GM21360 (cell line): ENCODE measurements at regions not wholly inside any gene's neighbourhood (a gene's known extent, or its start where the extent isn't known, plus 50 kb on each side); places are given as distances from the start of the nearest gene placed in this dataset.
"Not testable (repeated sequence)": the region's sequence is repeated elsewhere in the genome, so short reads cannot be mapped to it uniquely, and the experiment has no call there.

ENCODE experiments used
- ATAC-seq: cut with Tn5 transposase; IDR thresholded peaks from one replicate; pipeline ENCODE4 v1.9.1; 2021; ENCODE audit warnings: mild to moderate bottlenecking, moderate library complexity; ENCODE audit not compliant: unreplicated experiment

DNA sequence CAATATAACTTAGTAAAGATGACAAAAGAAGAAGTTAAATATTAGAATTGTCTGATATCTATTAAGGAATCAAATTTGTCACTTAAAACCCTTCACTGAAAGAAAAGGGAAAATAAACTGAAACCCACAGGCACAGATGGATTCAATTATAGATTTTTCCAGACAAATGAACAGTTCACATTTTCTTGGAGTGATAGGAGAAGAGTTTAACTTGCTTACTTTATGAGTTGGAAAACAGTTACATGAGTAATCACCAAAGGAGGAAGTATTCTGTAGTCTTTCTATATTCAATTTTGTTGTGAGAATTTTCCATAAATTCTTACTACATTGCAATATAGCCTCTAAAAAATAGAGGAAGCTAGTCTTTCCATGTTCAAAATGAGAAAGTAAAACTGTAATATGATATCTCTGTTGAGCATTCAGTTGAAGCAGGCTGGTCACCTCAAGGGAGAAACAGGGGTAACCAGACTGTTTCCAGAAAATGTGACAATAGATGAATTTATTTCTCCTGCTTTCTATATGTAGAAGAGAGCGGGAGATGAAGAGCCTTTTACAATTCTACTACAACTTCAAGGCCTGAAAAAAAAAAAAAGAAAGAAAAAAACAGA is 330.3 kb upstream of the EPHA5 start:
- ATAC-seq: no peak

DNA sequence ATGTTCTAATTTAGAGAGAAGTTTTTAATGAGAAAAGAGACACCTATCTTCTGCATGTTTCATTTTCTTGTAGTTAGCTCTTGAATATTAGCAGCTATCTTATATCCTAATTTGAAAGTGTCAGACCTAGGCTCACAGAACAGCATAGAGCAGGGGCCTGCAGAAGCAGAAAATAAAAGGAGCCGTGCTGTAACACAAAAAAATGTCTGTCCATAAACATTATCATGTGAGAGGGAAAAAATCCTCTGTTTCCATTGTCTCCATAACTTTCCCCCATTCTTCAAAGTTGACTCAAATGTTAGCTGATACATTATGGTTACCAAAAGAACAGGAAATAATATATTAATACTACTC is 329.2 kb upstream of the EPHA5 start:
- ATAC-seq: no peak

DNA sequence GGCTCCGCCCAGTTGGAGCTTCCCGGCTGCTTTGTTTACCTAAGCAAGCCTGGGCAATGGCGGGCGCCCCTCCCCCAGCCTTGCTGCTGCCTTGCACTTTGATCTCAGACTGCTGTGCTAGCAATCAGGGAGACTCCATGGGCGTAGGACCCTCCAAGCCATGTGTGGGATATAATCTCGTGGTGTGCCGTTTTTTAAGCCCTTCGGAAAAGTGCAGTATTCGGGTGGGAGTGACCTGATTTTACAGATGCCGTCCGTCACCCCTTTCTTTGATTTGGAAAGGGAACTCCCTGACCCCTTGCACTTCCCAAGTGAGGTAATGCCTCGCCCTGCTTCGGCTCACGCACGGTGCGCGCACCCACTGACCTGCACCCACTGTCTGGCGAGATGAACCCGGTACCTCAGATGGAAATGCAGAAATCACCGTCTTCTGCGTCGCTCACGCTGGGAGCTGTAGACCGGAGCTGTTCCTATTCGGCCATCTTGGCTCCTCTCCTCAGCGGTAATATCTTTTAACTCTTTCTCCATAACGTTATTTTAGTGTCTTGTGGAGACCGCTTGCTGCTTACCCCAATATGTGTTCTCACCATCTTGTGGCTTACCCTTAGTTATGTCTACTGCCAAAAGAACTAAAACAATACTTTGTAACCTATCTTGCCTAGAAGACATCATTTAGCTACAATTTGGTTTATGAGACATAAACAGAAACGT is 328.7 kb upstream of the EPHA5 start:
- not testable (repeated sequence) for ATAC-seq

DNA sequence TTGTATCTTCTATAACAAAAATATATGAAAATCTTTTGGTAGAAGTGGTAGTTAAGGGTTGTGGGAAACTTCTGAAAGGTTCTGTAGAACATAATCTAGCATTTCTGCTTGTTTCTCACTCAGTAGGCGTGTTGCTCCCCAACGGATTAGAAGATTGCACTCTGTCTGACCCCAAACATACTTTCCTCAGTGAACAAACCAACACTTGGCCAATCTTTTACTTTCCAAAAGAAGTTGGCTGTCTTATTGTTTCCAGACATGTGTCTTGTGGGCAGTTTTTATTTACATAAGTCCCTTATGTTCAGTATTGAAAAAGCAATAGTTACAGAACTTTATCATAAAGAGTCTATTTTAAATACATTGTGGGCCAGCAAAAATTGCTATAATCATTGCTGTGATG is 312.8 kb upstream of the EPHA5 start:
- ATAC-seq: no peak

DNA sequence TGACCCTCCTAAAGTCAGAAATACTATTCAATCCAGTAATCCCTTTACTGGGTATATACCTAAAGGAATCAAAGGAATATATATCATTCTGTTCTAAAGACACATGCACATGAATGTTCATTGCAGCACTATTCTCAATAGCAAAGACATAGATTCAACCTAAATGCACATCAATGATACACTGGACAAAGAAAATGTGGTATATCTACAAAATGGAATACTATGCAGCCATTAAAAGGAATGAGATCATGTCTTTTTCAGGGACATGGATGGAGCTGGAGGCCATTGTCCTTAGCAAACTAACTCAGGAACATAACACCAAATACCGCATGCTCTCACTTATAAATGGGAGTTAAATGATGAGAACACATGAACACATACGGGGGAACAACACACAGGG is 306.0 kb upstream of the EPHA5 start:
- no peak for ATAC-seq

DNA sequence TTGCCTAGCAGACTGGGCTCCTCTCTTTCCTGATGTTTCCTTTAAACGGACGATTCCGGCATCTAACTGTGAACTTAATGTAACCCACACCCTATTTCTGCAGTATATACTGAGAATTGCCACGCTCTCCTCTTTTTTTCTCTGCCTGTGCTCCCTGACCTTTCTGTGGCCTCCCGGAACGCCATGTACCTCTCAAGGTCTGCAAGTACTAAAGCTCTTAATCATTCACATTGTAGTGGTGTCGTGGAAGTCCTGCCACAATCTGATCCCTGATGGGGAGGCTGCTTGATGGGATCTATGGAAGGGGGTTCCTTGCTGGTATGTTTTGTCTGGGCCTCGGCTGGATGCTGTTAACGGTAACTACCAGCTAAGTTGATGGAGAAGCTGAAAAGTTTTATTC is 302.9 kb upstream of the EPHA5 start:
- no peak for ATAC-seq

DNA sequence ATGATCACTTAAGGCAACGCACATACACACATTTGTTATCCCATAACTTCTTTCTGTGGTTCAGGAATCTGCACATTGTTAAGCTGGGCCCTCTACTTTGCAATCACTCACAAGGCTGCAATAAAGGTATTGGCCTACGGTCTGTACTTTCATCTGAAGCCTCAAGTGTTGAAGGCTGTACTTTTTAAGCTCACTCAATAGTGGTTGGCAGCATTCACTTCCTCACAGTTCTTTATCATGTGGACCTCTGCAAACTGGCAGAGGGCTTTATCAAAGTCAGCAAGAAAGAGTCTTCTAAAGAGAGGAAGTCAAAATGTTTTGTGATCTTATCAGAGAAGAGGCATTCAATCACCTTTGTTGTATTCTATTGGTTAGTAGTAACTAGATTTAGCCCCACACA is 301.4 kb upstream of the EPHA5 start:
- no peak for ATAC-seq

DNA sequence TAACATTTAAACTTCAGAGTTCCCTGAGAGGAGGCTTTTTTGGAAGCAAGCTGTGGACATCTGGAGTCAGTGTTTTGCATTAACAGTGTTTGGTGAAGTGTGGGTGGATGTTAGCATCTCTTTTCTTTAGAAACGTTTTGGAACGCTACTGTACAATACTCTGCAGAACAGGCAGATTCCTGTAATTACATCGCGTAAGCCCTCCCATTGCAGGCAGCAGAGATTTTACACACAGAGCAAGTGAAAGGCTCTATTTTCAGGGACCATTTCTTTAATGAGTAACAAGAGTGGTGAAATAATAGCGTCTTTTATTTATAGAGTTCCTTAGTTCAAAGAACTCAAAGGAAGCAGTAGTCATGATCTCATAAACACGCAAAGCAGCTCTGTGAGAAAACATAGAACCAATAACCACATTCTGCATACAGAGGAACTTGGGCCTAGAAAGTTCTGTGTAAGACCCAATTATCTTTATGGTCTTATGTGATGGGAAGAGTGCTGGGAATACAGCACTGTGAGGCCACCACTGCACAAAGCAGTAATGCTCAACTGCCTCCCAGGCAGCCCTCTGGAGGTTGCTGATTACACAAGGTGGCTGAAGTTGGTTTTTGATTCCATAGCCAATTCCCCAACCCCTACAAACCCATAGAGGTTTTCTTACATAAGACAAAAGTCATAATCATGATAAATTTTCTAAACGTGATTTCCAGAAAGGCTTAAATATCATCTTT is 298.7 kb upstream of the EPHA5 start:
- ATAC-seq: no peak

DNA sequence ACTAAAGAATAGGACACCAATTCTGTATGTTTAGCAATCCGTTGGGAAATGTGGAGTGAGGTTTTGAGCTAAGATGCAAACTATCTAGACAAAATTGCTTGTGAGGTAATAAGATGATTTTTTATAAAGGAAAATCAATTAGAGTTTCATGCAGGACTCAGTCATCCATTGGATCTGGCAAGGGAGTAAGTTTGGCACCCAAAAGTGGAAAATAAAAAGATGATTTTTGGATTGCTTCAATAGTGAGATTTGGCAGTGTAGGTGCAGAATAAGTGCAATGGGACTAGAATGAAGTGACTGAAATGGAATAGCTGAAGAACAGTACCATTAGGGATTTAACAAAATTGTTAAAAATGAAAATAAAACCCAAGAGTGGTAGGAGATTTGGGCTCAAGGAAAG is 290.5 kb upstream of the EPHA5 start:
- no peak for ATAC-seq

DNA sequence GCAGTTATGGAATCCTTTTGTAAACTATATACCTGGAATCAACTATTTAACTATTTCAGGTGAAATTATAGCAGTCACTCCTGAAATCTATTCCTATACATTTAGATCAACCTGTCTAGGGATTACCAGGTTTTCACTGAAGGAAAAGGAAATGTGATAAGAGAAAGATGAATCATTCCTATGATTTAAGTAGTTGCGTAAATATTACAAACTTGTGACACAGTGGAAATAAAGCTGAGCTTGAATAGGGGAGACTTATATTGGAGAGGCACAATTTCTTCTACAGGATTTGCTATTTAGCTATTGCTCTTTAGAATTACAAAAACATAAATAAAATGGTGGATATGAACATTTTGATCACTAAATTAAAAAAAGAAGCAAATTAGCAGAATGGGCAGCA is 284.1 kb upstream of the EPHA5 start:
- ATAC-seq: no peak

DNA sequence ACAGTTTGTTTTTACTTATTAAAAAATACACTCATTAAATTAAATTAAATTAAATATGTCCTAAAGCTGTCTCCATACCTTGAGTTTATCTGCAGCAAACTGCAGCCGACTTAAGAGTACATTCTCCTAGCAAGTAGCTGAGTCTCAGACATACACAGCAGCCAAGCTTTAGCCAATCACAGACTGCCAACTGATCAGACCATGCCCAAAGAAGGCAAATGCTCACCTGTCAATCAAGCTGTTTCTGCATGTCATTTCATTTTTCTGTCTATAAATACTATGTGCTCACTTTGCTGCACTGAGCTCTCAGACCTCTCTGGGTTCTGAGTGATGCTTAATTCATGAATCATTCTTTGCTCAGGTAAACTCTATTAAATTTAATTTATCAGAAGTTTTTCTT is 280.9 kb upstream of the EPHA5 start:
- no peak for ATAC-seq

DNA sequence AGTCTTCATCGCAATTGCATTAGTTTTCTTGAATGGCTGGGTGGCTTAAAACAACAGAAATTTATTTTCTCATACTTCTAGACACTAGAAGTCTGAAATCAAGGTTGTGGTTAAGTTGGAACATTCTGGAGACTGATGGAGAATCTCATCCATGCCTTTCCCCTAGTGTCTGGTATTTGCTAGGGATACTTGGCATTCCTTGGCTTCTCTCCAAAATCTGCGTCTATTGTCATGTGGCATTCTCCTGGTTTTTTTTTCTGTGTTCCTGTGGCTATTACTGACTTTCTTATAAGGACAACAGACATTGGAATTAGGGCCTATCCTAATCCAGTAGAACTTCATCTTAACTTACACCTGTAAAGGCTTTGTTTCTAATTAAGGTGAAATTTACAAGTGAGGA is 272.8 kb upstream of the EPHA5 start:
- no peak for ATAC-seq

DNA sequence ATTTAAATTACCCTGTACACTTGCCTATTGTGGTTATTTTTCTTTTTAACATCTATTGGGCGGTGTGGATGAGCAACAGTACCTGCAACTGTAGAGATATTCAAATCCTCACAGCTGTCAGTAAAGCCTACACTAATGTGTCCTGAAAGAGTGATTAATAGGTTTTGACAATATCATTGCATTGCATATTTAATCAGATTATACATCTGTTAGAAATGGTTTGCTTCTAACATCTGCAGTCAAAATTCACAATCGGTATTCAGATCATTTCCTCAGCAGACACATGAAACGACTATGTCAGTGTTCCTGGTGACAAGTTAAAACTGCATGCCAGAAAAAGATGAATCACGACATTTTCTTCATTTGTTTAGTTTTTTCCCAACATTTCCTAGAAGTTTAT is 254.6 kb upstream of the EPHA5 start:
- no peak for ATAC-seq

DNA sequence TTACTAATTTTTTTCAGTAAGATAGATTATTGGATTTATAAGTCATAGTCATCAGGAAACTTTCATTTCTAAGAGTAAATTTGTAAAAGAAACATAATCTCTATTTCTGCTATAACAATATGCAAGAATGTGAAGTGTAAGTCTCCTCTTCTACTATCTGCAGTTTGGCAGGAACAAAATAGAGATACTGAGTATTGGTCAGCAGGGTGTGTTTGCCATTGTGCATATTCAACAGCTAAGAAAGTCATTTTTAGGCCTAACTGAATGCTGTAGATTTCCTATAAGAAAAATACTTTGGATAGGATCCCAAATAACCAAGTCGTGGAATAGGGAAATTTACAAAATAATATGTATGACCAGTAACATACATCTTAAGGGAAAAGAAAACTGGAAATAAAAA is 253.3 kb upstream of the EPHA5 start:
- no peak for ATAC-seq

DNA sequence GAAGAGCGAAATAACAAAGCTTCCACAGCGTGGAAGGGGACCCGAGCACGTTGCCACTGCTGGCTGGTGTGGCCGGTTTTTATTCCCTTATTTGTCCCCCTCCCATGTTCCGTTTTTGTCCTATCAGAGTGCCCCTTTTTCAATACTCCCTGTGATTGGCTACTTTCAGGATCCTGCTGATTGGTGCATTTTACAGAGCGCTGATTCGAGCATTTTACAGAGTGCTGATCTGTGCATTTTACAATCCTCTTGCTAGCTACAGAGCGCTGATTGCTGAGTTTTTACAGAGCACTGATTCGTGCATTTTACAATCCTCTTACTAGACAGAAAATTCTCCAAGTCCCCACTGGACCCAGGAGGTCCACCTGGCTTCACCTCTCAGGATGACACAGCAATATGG is 250.9 kb upstream of the EPHA5 start:
- ATAC-seq: no peak

DNA sequence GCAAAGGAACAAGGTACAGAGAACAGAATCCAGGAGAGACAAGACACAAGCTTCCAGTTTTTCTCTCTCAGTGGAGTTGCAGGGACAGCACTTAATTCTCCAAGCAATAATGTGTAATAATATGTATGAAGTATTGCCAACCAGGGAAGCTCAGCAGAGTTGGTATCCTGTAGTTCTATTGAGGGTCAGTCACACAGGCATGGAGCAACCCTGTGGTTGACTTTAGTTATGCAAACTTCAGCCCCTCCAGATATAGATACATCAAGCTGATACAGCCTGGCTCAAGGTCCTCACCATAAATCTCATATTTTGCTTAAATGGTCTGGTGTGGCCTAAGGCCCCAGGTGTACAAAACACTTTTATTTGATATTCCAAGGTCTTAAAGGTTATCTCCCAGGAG is 248.6 kb upstream of the EPHA5 start:
- no peak for ATAC-seq

DNA sequence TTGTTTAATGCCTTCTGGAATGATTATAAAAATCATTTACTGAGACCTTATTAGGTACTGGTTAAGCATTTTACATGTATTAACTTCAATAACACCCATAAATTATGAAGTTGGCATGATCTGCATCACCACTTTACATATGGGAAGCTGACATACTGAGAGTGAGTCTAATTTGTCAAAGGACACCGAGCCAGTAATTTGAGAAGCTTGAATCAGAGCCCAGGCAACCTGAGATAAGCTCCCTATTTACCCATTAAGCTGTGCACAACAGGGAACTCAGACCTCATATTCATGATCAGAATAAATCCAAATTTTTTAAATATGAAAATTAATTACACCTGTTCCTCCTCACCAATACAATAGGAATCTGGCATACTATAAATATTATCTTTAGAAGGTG is 247.9 kb upstream of the EPHA5 start:
- no peak for ATAC-seq

DNA sequence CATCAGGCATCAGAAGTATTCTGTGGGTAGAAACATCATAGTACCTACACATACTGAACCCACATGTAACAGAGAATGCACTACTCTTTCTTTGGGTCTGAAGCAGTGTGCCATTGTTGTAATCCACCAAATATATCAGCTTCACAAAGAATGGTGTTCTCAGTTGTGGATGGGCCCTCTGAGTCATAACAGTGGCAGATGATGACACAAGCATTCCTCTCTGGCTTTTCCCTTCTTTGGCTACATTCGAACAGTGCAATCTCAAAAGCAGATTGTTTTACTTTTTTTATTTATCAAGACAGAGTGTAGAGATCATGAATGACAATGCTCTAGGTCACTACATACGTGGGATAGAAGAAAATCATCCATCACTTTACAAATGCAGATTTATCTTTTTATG is 247.2 kb upstream of the EPHA5 start:
- ATAC-seq: no peak

DNA sequence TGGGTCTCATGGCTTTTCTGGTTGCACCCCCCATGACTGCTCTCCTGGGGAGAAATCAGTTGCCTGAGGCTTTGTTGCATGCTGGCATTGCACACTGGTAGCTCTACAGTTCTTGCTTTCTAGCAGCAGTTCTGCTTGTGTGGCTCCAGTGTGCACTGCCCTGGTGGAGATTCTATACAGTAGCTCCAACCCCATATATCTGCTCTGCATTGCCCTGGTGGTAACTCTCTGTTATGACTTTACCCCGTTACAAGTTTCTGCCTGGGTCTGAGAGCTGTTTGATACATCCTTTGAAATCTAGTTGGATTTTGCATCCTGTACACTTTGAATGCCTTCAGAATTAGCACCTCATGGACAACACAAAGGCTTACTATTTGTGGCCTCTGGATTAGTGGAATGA is 241.4 kb upstream of the EPHA5 start:
- ATAC-seq: no peak

DNA sequence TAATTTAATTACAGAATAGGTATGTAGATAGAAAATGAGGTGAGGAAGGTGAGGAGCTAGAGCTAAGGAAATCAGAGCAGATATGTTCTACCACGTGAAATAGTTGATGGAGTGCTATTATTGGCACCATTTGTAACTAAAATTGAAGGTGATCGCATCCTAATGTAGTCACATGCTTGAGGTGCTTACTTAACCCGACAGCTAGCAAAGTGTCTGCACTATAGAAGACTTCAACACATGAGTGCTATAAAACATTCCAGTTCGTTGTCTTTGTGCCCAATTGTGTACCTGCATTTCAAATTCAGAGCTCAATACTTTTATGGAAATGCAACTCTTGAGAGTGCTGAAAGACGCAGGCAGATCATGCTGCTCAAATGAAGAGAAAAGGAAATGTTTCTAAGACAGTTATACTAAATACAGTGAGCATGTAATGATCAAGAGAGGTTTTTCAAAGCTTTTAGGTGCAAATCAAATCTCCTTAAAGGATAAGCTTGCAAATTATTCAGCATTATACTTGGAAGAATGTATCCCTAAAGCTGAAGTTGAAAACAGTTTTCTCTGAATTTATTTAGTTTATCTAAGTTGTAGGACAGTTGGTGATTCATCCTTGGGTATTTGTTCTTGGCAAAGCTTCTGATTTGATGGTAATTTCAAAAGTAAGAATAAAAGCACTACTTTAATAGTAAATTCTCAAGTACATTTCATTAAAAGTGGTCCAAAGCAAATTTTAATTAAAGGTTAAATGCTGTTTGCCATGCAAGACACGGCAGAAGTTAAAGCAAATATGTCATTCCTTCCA is 223.9 kb upstream of the EPHA5 start:
- ATAC-seq: no peak

DNA sequence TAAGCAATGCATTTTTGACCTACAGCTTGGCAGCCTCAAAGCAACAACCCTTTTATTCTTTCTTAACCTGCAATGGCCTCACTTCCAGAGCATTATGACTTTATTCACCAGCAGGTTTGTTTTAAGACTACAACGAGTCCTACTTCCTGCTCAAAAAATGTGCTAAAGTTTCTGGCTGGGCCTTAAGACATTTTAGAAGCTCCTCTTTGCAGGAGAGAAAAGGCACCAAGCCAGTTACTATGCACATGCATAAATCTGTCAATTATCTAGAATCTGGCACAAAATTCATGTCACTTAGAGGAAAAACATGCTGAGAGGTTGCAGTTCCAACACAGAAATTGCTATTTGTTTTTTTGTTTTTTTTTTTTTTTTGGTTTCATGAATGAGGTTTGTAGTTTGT is 223.0 kb upstream of the EPHA5 start:
- no peak for ATAC-seq

DNA sequence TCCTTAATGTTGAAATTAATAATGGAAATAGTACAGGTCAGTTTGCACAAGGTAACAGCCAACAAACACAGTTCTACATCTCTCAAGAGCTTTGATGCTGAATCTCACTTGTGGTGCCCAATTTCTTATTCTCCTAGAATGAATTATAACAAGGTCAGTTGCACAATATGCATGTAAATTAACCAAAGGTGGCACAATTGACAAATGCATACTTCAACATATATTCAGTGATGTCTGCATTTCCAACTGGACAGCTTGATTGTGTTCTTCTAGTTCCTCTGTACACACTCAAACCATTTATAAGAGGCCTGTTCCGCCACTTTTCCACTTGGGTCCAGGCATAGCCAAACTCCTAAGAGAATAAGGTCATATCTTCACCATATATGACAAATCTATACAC is 210.3 kb upstream of the EPHA5 start:
- ATAC-seq: no peak
